HG03342 (cell line): ENCODE measurements at regions not wholly inside any gene's neighbourhood (a gene's known extent, or its start where the extent isn't known, plus 50 kb on each side); places are given as distances from the start of the nearest gene placed in this dataset.

Experiments
- ATAC-seq: cut with Tn5 transposase; IDR thresholded peaks from one replicate; pipeline ENCODE4 v1.9.1; 2021; ENCODE audit warnings: mild to moderate bottlenecking, moderate library complexity; ENCODE audit not compliant: unreplicated experiment

DNA sequence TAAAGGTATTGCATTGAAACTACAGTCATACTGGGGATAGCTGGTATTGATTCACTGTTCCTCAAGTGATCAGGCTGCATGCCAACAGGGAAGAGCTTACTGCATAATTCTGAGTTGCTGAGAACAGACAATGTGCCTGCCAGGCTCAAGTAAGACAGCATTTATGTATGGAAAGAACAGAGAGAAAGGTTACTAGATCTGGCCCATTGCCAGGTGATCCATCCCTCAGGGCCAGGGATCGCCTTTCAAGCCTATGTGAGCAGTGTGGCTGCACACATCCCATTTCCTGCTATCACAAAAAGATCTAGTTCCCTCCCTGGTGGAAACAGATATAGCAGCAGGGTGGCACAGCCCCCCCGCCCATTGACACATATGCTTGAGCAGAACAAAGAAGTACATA is 254.0 kb downstream of the TMA16 start:
- no peak for ATAC-seq

DNA sequence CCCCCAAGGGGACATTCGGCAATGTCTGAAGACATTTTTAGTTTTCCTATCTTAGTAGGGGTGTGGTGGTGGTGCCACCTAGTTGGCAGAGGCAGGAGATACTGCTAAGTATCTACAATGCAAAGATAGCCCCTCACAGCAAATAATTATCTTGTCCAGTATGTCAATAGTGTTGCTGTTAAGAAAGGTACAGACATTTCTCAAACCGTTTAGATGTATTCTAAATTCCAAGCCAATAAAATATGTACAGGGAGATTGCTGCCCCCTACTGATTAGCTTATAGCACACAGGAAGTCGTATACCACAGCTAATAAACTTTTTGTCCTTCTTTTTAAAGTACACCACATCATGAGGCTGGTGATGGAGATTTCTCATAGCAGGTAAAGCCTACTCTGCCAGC is 260.5 kb downstream of the TMA16 start:
- ATAC-seq, result peak; percentile 78

DNA sequence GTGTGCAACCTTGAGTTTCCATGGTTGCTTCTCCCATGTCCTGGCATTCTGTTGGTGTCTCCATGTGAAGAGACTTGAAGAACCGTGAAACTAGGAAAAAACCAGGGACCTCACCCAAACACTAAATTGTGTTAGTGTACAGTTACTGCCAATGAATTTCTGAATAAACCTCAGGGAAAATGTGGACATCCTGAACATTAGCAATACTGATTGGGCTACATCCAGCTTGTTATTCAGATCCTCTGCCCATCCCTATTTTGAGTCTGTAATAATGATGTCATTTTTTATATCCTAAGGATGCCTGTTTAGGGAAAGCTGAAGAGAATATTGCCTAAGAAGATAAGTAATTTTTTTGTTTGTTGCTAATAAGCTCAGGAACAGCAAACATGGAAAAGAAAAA is 262.7 kb downstream of the TMA16 start:
- ATAC-seq, result no peak

DNA sequence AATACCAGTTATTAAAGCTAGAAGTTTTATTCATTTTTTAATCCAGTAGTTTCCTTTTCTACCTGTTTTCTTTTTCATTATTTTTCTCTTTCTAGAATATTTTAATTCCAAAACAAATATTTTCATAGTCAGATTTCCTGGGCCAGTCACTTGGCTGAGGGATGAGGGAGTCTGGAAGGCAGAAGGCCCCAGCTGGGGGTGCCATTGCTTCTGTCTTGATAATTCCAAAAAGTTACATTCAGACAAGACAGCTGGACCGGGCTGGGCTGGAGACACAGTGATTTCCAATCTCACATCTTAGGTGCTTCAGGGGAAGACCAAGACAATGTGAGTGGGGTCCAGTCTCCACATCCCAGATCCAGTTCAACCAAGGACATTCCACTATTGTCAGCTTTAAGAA is 263.5 kb downstream of the TMA16 start:
- ATAC-seq, result no peak

DNA sequence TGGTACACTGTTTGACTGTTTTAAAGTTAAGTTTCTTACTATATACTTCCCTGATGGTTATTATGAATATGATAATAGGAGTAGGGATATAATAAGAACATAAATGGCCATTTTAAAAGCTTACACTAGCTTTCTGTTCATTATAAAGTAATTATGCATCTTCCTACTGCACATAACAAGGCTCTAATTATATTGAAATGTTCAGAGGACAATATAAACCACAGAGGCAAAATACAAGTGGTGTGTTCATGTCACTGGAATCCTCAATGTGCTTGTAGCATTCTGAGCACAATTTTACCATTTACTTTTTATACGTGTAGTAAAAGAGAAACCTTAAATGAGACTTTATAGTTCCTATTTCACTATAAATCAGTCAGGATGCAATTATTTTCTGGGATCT is 268.3 kb downstream of the TMA16 start:
- no peak for ATAC-seq

DNA sequence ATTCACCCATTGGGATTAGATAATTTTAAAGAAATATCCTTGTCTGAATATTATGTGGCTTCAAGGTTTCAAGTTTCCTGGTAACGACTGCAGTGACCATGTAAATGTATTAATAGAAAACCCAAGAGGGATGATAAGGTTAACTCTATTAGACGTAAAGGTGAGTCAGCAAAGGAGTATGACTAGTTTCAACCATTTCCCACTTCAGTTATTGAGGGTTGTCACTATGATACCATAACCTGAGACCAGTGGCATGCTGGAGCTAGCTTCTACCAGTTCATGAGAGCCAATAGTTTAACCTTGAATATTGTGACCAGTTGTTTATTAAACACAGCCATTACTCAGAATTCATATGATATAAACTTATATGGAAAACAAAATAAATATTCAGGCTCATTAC is 270.1 kb downstream of the TMA16 start:
- no peak for ATAC-seq

DNA sequence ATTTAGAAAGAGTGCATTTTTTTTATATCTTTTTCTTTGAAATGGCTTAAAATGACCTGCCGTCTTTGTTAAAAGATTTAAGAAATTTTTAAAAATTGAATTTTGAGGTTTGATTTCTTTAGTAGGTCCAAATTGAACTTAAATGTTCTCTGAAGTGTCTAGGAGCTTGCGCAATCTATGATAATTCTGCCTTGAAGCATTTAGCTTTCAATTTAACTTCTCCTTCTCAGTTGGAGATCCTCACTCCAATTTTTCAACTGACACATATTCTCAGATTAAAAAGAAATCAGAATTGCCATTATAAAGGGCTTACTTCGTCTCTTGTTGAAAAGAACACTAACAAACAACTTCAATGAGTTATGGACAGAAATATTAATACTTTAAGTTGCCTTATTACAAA is 273.5 kb downstream of the TMA16 start:
- ATAC-seq, result no peak

DNA sequence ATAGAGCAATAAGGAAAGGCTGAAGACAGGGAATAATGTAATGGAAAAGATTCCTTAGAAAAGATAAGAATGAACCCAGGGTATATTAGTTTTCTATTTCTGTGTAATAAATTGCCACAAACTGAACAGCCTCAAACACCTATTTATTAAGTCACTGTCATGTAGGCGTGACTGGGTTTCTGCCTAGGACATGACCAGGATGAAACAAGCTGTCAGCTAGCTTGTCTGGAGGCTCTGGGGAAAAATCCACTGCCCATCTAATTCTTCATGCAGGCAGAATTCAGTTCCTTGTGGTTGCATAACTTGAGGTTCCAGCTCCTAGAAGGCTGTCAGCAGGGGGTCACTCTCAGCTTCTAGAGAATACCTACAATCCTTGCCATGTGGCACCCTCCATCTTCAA is 277.7 kb downstream of the TMA16 start:
- ATAC-seq, result no peak

DNA sequence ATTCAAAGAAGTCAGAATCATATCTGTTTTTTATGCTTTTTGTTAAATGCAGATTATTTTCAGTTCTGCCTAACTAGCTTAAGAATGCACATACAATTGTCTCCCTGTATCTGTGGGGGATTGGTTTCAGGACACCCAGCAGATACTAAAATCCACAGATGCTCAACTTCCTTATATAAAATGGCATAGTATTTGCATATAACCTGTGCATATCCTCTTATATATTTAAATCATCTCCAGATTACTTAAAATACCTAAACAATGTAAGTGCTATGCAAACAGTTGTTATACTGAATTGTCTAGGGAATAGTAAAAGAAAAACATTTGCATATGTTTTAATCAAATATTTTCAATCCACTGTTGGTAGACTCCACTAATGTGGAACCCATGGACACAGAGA is 279.4 kb downstream of the TMA16 start:
- no peak for ATAC-seq

DNA sequence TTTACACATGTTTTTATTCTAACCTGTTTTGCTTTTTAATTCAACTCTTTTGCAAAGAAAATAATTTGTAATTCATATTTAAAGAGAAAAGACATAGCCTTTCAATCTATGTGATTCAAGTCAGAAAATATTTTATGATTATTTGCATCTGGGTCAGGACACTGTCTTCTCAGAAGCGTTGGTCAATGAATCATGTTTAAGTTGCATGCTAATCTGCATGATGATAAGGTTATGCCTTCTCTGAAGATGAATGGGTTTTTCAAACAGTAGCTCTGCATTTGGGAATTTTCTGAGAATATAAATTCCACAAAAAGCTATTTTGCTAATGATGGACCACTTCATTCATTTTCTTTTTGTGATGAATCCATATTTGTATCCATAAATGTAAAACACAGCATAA is 282.5 kb downstream of the TMA16 start:
- no peak for ATAC-seq

DNA sequence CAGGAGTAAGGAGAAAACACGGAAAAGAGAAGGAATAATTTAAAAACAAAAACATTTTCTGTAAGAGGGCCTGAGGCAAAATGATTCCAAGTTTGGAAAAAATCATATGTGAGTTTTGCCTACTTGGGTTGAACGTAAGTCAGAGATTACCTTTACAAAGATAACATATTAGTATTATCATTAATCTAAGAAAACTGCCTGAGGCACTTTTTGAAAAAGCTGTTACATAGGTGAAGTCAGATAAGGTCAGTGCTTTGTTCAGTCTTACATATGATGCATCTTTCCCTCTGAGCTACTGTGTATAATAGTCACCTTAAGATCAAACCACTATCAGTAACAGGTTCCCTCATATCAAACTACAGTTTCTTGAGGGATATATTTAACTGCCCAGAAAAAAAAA is 287.2 kb downstream of the TMA16 start:
- ATAC-seq, result no peak

DNA sequence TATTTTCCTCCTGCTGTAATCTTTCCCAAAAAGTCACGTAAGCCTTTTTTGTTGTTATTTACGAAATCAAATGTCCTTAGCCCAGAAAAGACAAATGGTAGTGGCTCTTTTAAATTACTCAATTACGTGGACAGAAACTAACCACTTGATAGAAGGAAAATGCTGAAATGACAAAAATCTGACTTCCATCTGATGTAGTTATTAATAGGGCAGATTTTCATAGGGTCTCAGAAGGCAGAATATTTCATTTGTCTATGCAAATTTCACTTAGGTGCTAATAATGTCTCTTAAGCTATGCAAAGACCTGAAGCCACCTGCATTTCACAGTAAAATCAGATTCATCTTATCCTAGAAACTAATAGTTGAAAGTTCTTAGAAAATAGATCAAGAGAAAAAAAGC is 295.7 kb downstream of the TMA16 start:
- ATAC-seq, result no peak

DNA sequence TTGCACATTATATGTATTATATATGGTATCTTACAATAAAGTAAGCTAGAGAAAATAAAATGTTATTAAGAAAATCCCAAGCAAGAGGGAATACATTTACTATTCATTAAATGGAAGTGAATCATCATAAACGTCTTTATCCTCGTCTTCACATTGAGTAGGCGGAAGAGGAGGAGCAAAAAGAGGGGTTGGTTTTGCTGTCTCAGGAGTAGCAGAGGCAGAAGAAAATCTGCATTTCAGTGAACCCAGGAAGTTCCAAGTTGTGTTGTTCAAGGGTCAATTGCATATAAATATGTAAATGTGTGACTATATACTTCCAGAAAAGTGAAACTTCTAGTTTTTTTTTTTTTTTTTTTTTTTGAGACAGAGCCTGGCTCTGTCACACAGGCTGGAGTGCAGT is 301.4 kb downstream of the TMA16 start:
- no peak for ATAC-seq

DNA sequence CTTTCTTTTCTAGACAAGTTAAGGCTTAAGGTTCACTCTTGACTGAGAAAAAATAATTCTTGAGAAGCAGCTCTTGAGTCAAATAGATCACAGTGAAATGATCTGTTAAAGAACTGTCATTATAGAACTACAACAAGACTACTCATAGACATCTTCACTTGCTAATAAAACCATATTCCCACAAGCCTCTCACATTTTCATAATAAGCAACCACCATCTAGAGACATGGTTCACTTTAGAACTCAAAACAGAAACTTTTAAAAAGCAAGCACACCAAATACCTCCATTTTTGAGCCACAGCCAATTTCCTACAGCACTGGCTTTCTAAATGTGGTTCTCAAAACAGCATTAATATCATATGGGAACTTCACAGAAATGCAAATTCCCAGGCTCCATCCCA is 309.5 kb downstream of the TMA16 start:
- no peak for ATAC-seq

DNA sequence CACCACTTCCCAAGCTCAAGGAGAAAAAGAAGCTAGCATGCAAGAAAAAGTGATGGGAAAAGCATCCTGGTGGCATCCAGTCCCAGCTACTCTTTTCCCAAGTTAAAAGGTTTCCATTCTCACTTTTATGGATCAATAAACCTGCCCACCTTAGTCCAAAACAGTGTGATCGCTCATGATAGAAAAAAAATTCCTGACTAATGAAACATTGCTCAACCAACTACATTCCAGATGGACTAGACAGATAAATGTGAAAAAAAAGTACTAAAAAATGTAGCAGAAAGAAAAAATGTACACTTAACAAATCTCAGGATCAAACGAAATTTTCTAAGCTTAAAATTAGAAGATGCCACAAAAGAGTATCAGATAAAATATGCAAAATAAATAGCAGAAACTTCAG is 312.2 kb downstream of the TMA16 start:
- ATAC-seq, result no peak

DNA sequence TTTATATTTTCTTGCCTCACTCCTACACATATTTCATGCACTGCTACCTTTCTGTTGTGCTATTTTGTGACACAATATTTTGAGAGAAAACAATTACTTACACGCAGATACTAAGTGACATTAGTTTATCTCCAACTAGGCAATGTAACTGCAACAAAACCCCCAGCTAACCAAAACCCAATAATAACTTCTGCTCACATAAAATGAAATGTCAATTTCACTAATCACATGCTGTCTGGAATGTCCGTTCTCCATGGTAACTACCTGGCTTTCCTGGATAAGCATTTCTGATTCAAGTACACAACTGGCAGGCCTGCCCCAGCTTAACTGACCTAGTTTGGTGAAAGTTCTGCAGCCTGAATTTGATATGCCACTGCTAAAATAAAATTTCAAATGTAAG is 313.5 kb downstream of the TMA16 start:
- ATAC-seq, result no peak

DNA sequence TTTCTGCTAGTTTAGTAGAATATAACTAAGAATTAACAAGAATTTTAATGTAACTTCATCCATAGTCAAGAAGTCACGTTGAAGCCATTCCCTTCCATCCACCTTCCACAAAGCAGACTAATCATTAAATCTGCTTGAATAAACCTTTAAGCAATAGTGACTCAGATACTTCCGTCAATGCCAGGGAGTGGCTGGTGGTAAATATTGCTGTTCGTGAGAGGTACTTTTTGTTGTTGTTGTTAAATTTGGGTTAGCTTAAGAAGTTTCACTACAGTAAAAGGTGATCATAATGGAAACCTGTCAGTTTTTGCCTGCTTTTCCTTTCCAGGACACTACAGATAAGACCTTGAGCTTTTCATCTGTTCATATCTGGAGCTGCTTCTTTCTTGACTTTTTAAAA is 316.3 kb downstream of the TMA16 start:
- ATAC-seq, result no peak

DNA sequence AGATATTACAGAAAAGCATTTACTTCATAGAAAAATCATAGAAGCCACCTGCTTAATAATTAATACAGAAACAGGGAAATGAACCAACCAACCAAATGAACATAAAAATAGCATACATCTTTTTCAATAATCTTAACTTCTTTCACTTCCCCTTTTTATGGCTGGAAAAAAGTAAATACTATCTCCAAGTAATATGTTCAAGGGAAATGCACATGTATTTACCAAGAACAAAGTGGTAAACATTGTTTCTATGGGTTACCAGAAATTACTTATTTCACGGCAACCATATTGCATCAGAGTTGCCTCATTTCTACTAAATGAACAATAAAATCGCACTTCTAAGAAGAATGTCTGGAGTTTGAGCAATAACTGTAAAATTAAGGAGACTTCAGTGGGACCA is 321.3 kb downstream of the TMA16 start:
- peak; percentile 81 for ATAC-seq

DNA sequence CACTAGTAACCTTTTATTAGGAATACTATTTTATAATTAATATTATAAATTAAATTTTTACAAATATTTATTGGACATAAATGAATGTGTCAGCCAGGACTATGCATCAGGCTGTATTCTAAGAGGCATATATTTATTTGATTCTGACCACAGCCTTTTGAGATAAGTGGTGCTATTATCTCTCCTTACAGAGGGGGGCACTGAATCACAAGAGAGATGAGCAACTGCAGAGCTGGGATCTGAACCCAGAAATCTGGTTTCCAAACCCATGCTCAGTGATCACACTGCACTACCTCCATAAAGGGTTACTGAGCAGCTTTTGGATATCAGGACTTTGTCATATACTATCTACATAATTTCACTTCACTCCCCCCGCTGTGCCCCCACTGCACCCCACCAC is 322.0 kb downstream of the TMA16 start:
- ATAC-seq, result peak; percentile 30

DNA sequence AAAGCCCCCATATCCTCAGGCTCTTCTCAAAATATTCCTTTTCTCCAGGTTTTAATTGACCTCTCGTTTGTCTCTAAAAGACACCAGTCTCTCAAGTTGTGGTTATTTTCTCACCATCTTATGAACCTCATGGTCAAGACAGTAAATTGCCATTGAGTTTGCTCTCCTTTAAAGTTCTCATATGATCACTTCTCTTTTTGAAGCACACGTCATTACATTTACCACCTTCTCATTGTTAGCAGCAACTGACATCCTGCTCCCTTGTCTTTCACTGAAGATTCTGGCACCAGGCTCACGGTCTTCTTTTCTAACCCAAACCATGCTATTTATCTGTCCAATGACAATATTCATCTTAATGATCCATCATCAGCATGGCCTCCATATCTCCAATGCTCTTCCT is 324.2 kb downstream of the TMA16 start:
- ATAC-seq, result no peak

DNA sequence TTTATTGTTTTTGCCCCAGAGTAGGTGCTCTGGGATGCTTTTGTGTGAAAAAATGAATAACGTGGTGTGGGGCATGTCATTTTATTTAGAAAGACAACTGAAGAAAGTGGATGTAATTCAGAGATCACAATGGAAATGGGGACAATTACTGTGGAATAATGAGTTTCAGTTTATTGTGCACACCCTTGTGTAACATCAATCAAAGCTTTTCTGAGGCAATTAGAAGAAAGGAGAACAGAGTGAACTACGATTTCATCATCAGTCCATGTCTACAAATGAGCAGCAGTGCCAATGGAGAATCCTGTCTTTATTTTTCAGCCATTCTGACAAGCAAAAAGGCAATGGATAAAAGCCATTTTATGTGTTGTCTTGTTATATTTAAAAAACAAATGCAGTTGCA is 339.2 kb downstream of the TMA16 start:
- ATAC-seq, result no peak

DNA sequence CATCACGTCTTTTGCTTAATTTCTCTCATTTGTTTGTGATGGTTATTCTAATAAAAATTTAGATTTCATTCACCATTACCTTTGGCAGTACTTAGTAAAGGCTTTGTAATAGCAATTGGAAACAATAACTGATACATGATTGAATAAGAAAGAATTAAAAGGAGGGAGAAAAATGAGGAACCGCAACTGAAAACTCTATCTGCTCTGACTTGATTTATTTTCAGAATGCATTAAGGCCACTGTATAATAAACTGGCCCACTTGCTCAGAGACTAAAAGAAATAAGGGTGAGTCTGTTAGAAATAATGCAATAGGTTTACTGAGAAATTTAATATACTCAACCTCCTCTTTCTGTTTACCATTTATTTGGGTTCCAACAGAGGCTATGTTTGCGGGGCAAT is 351.5 kb downstream of the TMA16 start:
- no peak for ATAC-seq

DNA sequence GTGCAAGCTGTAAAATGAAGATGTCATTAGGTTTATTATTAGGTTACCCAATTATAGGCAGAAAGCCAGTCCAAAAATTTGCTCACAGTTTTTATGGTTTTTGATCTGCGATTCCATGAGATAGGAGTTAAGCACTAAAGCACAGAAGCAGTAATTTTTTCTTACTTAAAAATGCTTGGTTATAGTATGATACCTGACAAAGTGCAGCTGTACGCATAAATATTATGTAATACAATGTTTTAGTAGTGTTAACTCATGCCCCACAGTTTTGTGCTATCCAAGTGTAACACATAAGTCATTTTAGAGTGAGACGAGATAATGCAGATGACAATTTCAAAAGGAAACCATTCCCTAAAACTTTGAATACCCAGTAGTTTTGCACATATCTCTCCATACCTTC is 357.8 kb downstream of the TMA16 start:
- ATAC-seq, result no peak

DNA sequence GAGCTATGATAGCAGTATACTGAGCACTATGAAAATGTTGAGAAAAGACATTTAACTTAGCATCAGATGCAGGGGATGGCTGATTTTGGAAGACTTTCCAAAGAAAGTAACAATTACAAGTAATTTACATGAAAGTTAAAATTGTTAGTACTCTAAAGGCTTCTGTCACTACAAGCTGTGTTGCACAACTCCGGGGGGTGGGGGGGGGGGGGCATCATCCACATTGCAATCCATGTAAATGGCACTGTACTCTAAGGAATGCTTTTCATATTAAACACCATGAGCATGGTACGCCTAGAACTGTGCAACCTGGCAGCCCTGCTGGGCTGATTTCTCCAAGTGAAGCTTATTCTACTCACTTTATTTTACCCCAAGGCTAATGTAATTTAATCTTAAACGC is 363.4 kb downstream of the TMA16 start:
- no peak for ATAC-seq
